HG02981 (cell line): ENCODE measurements at regions not wholly inside any gene's neighbourhood (a gene's known extent, or its start where the extent isn't known, plus 50 kb on each side); places are given as distances from the start of the nearest gene placed in this dataset.
"Not testable (repeated sequence)": the region's sequence is repeated elsewhere in the genome, so short reads cannot be mapped to it uniquely, and the experiment has no call there.

ENCODE experiments used
- ATAC-seq: cut with Tn5 transposase; IDR thresholded peaks from one replicate; pipeline ENCODE4 v1.9.1; 2021; ENCODE audit warnings: mild to moderate bottlenecking, moderate library complexity; ENCODE audit not compliant: unreplicated experiment

- no peak for ATAC-seq
Measured at GRCh38 chr10:28137907-28138880, 139.3 kb upstream of the ODAD2 start.

GRCh38 chr10:28135258-28135657 lies 136.4 kb upstream of the ODAD2 start:
- no peak for ATAC-seq

DNA sequence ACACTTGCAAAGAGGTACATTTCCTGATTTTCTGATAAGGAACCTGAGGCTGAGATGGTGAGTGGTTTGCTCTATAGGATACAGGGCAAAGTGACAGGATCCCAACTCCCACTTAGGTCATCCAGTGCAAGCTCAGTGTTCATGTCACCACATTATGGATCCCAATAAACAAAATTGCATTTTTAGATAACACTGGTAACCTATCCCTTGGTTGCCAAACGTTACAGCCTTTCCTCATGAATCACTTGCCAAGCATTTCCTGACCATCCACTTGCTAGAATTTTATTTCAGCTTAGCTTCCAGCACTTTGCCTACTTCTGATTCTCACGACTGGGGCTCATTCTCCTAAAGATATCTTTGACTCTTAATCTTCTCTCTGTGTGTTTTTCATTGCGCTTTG lies 131.4 kb upstream of the ODAD2 start:
- no peak for ATAC-seq

- no peak for ATAC-seq
Measured at GRCh38 chr10:28127881-28128280, 129.0 kb upstream of the ODAD2 start.

GRCh38 chr10:28125701-28126100 lies 126.8 kb upstream of the ODAD2 start:
- no peak for ATAC-seq

- no peak for ATAC-seq
Measured at GRCh38 chr10:28120795-28121194, 121.9 kb upstream of the ODAD2 start.

DNA sequence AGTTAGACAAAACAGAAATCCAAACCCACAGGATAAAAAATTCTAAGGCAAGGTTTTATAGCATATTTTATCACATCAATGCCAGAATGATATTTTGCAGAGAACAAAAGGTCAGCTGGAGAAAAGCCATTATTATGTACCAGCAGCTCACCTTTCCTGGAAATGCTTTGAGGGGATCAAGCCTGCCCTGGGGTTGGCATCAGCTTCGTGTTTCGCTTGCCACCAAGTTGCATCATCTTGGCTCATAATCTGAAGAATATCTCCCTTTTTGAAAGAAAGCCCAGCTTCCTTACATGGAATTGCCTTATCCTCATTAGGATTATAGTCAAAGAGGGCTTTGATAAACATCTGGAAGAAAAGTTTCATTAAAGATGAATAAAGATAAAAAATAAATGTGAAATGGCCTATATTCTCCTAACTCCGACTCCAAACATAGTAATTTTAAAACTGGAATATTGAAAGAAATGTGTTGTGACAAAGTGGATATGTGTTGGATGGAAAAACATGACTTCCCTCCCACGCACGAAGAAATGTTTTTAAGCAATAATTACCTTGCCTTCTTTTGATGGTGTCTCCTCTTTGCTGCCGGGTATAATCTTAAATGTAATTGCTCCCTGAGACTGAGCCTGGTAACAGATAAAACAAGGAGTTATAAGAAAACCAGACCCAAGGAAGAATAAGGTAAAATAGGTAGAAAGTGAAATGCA lies 121.3 kb upstream of the ODAD2 start:
- no peak for ATAC-seq

GRCh38 chr10:28118985-28119628 lies 120.2 kb upstream of the ODAD2 start:
- no peak for ATAC-seq

- no peak for ATAC-seq
Measured at GRCh38 chr10:28113202-28113601, 114.3 kb upstream of the ODAD2 start.

- no peak for ATAC-seq
Measured at GRCh38 chr10:28111712-28112111, 112.8 kb upstream of the ODAD2 start.

DNA sequence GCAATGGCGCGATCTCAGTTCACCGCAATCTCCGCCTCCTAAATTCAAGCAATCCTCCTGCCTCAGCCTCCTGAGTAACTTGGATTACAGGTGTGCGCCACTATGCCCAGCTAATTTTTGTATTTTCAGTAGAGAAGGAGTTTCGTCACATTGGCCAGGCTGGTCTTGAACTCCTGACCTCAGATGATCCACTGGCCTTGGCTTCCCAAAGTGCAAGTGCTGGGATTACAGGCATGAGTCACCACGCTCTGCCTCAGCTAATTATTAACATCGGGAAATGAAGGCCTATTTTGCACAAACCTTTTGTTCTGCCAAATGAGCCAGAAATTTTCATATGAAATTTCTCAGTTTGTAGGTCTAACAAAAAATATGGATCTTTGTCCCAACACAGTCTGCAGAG lies 106.7 kb upstream of the ODAD2 start:
- no peak for ATAC-seq

- no peak for ATAC-seq
Measured at GRCh38 chr10:28097633-28098032, 98.8 kb upstream of the ODAD2 start.

DNA sequence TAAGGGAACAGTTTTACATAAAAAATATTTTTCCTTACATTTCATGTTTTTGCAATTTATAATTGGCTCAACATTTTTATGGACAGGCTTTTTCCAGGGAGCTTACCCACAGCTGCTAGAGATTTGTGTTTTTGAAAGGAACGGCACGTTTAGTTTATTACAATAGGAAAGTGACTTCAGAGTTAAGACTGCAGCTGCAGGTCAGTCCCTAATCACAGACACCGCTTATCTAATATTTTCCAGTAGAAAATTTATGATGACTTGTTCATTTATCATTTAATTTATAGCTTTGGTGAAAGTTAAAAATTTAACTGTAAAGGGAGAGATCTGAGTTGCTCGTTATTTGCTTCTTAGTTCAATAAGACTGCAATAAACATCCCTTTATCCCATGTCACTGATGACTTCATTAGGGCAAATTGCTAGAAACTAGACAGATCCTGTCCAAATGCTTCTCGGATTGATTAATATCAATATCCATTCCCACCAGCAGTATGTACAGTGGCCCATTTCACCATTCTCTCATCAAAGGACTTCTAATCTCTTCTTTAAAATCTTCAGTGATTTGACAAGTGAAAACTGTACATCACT lies 97.0 kb upstream of the ODAD2 start:
- ATAC-seq = no peak

GRCh38 chr10:28094121-28094520 lies 95.2 kb upstream of the ODAD2 start:
- ATAC-seq = no peak

DNA sequence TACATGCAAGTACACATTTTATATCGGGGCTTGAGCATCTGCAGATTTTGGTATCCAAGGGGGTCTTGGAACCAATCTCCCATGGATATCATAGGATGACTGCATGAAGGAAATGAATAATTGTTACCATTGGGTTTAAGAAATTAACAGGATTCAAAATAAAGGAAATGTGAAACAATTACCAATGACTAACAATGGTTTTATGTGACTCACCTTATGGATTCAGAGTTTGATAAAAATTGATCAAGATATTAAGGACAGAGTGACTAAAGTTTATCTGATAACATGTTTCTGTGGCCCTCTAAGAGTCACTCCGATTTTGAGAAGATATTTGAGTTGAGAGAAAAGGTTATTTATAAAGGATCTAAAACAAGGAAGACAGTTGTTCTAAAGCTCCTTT lies 93.0 kb upstream of the ODAD2 start:
- ATAC-seq = no peak

DNA sequence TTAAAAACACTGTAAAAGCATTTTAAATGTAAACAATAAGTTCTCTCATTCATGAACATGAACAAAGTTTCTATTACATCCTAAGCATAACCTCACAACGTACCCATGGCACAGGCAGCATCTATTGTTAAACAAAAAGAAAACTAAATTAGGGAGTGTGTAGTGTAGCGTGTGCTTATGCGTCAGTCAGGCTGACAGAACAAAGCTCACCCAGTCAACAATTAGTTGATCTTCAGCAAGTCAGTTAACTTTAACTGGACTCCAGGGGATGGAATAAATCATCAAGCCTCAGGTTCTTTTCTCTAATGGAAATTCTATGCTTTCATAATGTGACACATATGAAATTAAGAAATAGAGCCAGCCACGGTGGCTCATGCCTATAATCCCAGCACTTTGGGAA lies 91.6 kb upstream of the ODAD2 start:
- no peak for ATAC-seq

DNA sequence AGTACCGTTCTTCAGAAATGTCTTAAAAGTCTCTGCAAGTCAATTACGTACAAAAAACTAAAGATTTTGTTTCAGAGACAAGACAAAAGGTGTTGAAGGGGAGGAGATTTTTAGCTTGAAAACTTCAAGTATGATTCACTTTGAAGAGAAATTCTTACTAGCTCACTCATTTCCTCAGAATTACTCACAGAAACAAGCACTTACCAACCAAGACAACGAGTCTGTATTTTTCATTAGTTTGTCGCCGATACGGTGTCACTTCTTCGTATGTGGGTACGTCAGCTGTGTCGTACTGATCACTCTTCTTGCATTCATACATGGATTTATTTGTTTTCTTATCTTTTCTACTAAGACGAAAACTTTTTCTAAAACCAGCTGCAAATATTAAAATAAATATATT lies 90.6 kb upstream of the ODAD2 start:
- ATAC-seq = no peak

DNA sequence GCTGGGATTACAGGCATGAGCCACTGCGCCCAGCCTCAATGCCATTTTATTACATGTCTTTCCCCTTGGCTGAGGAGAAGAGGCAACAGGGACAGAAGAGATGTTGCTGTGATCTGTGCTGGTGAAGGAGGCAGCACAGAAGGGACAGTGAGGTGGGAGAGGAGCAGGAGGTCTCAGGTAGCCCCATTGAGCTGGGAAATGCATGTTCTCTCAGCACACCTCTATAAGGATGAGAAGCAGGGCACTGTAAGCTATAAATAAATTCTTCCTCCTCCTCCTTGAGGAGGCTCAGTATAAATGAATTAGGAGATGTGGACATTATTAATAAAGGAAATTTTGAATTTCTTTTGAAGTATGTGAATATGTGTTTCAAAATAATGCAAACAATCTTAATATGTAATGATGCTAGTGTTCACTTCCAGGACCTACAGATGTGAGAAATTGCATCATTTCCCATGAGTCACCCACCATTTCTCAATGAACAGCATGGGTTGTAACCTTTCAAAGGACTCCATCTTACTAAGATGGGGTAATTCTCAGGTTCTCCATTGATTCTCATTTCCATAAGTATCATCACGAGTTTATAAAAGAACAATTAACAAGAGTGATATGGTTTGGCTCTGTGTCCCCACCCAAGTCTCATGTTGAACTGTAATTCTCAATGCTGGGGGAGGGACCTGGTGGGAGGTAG lies 88.9 kb upstream of the ODAD2 start:
- no peak for ATAC-seq

- not testable (repeated sequence) for ATAC-seq
Measured at GRCh38 chr10:28085760-28086159, 86.9 kb upstream of the ODAD2 start.

- ATAC-seq = no peak
Measured at GRCh38 chr10:28082885-28083284, 84.0 kb upstream of the ODAD2 start.

DNA sequence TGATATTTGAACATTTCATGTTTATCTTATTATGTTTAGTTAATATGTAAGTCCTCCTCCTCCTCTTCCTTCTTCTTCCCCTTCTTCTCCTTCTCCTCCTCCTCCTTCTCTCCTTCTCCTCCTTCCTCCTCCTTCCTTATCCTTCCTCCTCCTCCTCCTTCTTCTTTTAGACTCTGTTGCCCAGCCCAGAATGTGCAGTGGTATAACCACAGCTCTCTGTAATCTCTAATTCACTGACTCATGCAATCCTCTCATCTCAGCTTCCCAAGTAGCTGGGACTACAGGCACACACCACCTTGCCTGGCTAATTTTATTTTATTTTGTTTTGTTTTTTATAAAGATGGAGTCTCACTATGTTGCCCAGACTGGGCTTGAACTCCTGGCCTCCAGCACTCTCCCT lies 83.4 kb upstream of the ODAD2 start:
- no peak for ATAC-seq
